ENCODE measurements at regions not wholly inside any gene's neighbourhood (a gene's known extent, or its start where the extent isn't known, plus 50 kb on each side); places are given as distances from the start of the nearest gene placed in this dataset.

DNA sequence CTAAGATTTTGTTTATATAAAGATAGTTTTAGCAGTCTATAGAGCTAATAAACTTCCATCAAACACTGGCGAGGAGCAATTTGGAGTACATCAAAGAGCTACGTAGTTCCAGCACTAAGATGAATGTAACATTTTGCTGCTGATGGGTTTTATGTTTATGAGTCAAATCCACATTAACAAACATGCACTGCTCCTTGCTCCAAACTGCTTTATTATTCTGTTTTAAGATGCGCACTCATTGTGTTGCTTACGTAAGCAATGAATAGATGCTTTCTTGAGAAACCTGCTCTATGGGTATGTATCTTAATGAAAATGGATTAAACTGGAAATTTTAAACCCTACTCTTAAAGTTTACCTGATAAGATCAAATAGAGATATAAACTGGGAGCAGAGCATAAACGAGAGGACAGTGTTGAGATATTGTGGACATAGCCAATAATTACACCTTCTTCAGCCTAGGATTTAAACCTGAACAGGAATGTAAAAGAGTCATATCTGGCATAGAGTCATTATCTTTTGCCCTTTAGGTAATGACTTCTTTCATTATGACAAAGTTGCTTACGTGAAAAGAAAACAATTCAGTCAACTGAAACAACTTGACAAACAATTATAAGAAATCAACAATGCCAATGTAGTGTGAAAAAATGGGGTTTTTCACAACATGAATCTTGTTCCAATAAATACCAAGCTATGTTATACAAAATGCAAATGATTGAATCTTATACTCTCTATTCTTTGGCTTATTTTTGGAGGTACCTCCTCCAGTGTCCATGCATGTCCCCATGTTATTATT is 153.5 kb upstream of the MTPN start:
- TF ChIP-seq, protein P1, sequence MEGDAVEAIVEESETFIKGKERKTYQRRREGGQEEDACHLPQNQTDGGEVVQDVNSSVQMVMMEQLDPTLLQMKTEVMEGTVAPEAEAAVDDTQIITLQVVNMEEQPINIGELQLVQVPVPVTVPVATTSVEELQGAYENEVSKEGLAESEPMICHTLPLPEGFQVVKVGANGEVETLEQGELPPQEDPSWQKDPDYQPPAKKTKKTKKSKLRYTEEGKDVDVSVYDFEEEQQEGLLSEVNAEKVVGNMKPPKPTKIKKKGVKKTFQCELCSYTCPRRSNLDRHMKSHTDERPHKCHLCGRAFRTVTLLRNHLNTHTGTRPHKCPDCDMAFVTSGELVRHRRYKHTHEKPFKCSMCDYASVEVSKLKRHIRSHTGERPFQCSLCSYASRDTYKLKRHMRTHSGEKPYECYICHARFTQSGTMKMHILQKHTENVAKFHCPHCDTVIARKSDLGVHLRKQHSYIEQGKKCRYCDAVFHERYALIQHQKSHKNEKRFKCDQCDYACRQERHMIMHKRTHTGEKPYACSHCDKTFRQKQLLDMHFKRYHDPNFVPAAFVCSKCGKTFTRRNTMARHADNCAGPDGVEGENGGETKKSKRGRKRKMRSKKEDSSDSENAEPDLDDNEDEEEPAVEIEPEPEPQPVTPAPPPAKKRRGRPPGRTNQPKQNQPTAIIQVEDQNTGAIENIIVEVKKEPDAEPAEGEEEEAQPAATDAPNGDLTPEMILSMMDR (IDR thresholded peaks at IDR 0.05; ENCODE audit: low read length) = no peak
- no peak for TF ChIP-seq EZH2 (IDR thresholded peaks at IDR 0.05; ENCODE audit: borderline replicate concordance, low read length)

Measured in OCI-LY1 (cell line).